ACC112 (cell line): ENCODE measurements at regions not wholly inside any gene's neighbourhood (a gene's known extent, or its start where the extent isn't known, plus 50 kb on each side); places are given as distances from the start of the nearest gene placed in this dataset.

Source experiments
- H2AFZ ChIP-seq: fragments of 200-600 bp; sonication (generic); one replicate; pipeline ENCODE4 v1.6.0; 2017; ENCODE audit warnings: antibody characterized with exemption, low read length; ENCODE audit not compliant: unreplicated experiment
- H3K27ac ChIP-seq: fragments of 200-600 bp; sonication (generic); 2 replicates; pipeline ENCODE4 v1.5.1; 2014; ENCODE audit warnings: low read depth, mild to moderate bottlenecking, antibody characterized with exemption, low read length, moderate library complexity
- H3K27me3 ChIP-seq: fragments of 200-600 bp; sonication (generic); 2 replicates; pipeline ENCODE4 v1.6.1; 2014; ENCODE audit warnings: mild to moderate bottlenecking, antibody characterized with exemption, low read length, moderate library complexity, mixed read lengths; ENCODE audit not compliant: insufficient read depth
- H3K36me3 ChIP-seq: fragments of 200-600 bp; sonication (generic); 2 replicates; pipeline ENCODE4 v1.6.1; 2016; ENCODE audit warnings: mild to moderate bottlenecking, antibody characterized with exemption, low read length, moderate library complexity, mixed read lengths; ENCODE audit not compliant: insufficient read depth
- H3K4me1 ChIP-seq: fragments of 200-600 bp; sonication (generic); one replicate; pipeline ENCODE4 v1.6.1; 2016; ENCODE audit warnings: low read length, mixed read lengths; ENCODE audit not compliant: insufficient read depth, unreplicated experiment, control insufficient read depth
- H3K4me3 ChIP-seq: fragments of 200-600 bp; sonication (generic); 2 replicates; pipeline ENCODE4 v1.5.1; 2014; ENCODE audit warnings: mild to moderate bottlenecking, low read depth, low read length
- H3K79me2 ChIP-seq: fragments of 200-600 bp; sonication (generic); one replicate; pipeline ENCODE4 v1.6.0; 2016; ENCODE audit warnings: low read length; ENCODE audit not compliant: control insufficient read depth, unreplicated experiment, insufficient read depth

DNA sequence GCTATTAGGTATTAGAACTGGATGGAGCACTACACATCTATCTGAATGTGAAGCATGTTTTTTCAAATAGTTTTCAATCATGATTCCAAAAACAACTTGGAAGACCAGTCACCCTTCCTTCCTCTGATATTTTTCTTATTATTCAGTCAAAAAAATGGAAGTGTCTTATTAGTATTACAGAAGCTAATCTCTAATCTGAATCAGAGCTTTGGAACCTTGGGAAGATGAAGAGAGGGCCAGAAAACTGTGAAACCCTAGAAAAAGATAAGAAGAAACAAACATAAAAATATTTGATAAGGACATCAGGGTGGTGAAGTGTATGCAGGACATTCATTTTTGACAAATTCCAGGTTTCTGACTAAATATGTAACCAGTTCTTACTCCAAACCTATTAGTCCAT is 166.3 kb upstream of the PRSS16 start:
- Histone ChIP-seq H3K27me3 (peaks cover 32% of the 10 kb centered on the region), H3K4me3 (no peak overlapping the region), H3K79me2 (no peaks in the 10 kb centered on the region), H3K36me3 (no peaks in the 10 kb centered on the region), H2AFZ (no peak overlapping the region), H3K4me1 (no peaks in the 10 kb centered on the region), H3K27ac (no peak overlapping the region)

DNA sequence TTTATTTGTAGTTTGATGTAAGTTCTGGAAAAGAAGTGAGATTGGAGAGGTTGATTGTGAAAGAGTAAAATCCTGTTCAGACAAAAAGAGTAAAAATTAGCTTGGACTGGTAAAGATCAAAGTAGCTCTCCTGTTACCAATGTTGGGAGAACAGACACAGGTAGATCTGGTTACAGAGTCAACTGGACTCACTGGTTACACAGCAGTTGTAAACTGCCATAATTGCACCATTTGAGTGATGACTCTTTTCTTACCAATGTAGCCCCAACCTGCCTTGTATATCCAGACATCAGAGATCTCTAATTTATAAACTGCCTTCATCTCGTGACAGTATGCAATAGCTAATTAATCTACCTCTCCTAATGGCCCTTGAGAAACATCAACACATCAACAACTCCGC is 165.6 kb upstream of the PRSS16 start:
- Histone ChIP-seq H3K4me3 (no peak overlapping the region), H3K27me3 (peaks cover 32% of the 10 kb centered on the region), H3K36me3 (no peaks in the 10 kb centered on the region), H3K27ac (no peak overlapping the region), H3K79me2 (no peaks in the 10 kb centered on the region), H3K4me1 (no peaks in the 10 kb centered on the region), H2AFZ (no peak overlapping the region)

DNA sequence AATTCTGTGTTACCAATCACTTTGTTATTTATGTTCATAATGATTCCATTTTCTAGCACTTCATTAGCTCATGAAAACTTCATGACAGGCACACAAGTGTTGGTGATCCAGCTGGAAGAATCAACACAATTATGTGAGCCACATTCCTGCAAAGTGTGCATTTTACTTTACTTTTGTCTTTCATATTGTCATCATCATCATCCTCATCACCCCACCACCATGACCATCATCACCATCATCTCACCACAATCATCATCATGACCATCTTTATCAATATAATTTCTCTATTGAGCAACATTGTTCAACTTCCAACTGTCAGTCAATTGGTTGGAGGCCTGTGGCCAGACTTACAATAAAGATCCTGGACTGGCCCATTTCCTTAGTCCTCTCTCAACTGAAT is 159.4 kb upstream of the PRSS16 start:
- no peak overlapping the region for H3K27ac ChIP-seq
- peaks cover 4% of the 10 kb centered on the region for H3K4me1 ChIP-seq
- H3K27me3 ChIP-seq = peaks cover 12% of the 10 kb centered on the region
- H2AFZ ChIP-seq = no peak overlapping the region
- no peak overlapping the region for H3K4me3 ChIP-seq
- H3K79me2 ChIP-seq = no peaks in the 10 kb centered on the region
- H3K36me3 ChIP-seq = no peaks in the 10 kb centered on the region

DNA sequence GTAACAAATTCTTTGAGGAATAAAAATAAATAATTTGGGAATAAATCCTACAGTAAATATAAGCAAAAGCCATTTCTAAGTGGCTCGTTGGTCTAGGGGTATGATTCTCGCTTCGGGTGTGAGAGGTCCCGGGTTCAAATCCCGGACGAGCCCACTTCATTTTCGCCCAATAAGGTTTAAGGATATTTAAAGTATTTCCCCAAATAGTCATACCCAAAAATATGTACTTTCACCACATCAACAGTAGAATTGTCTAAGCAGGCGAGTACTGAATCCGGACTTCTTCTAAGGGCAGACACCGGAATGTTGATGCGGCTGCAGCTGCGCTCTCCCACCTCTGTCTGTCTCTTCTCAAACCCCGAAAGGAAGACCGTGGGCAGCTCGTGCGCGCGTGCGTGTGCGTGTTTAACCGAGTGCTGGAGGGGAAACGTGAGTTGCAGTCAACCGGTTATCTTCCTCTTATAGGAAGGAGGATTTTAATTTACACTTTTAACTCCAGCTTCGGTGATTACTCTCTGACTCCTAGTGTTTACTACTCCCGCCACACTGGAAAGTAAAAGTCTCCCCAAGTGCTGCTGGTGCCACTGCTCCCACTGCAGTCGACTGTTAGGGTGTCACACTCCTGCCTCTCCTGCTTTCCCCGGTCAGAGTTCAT is 155.7 kb upstream of the PRSS16 start:
- Histone ChIP-seq H3K4me3 (peak overlapping the region; percentile 60), H3K4me1 (peaks cover 4% of the 10 kb centered on the region), H3K36me3 (no peaks in the 10 kb centered on the region), H2AFZ (peak overlapping the region; percentile 14), H3K27me3 (peaks cover 7% of the 10 kb centered on the region; the same call in 1 of the 2 replicates), H3K79me2 (no peaks in the 10 kb centered on the region), H3K27ac (peak overlapping the region; percentile 0; the same call in 1 of the 2 replicates)

DNA sequence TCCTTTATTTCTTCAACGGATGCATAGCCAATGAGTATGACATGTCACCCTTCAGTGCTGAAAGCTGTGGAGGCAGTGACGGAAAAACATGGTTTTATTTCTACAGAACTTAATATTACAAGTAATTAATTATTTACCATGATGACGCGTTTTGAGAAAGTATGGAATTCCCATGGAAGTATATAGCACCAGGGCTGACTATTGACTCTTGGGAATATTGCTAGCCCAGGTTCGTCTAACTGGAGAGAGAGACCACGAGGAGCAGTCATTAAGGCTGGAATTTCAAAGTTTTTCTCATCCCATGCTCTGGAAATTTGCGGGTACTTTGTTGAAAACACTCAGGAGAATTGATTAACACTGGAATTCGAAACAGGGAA is 155.2 kb upstream of the PRSS16 start:
- Histone ChIP-seq H3K4me3 (peak overlapping the region; percentile 60), H3K36me3 (no peaks in the 10 kb centered on the region), H3K27me3 (peaks cover 7% of the 10 kb centered on the region; the same call in 1 of the 2 replicates), H3K27ac (peak overlapping the region; percentile 0; the same call in 1 of the 2 replicates), H3K4me1 (peaks cover 4% of the 10 kb centered on the region), H2AFZ (peak overlapping the region; percentile 14), H3K79me2 (no peaks in the 10 kb centered on the region)

DNA sequence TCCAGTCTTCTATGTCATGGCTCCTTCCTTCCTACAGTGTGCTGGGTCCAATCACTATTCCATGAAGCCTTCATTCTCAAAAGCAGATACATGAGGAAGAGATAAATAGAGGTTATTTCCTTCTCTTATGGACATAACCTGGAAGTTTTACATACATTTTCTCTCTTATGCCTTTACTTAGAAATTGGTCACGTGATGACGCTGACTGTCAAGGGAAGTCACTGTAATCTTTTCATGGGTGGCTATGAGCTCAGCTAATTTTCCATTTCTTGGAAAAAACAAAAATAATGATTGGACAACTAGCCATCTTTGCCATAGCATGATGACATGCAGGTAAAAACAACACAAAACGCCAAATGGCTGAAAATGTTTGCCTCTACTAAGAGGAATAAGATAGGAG is 151.6 kb upstream of the PRSS16 start:
- no peaks in the 10 kb centered on the region for H3K79me2 ChIP-seq
- H3K4me3 ChIP-seq = peak overlapping the region; percentile 88; the same call in 1 of the 2 replicates
- no peaks in the 10 kb centered on the region for H3K36me3 ChIP-seq
- H2AFZ ChIP-seq = no peak overlapping the region
- H3K27ac ChIP-seq = no peak overlapping the region
- peaks cover 4% of the 10 kb centered on the region for H3K4me1 ChIP-seq
- no peaks in the 10 kb centered on the region for H3K27me3 ChIP-seq

DNA sequence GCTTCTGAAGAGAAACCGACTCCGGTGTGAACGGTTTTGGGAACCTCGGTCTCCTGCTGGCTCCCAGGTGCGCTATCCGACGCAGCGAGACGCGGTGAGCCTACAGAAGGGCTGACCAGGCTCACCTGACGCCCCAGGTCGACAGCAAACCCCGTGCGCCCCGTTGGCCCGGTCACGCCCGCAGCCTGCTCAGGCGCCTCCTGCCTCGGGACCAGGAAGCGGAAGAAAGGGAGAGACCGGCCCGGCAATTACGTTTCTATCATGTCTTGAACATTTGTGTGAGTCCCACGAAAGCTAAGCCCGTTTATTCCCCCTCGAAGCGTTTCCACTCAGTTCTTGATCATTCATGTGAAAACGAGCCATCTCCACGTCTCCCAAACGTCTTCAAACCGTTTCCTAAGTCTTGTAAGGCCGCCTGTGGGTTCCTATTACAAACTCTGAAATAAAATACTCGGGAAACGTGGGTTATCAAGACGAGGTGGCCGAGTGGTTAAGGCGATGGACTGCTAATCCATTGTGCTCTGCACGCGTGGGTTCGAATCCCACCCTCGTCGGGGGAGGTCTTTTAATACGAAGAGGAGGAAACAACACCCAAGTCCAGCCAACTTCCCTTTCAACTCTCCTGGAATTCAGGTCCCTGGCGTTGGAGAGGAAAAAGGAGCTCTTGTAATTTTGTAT is 150.5 kb upstream of the PRSS16 start:
- Histone ChIP-seq H3K4me3 (peak overlapping the region; percentile 88), H3K27me3 (no peaks in the 10 kb centered on the region), H3K27ac (peak overlapping the region; percentile 67), H3K4me1 (peaks cover 4% of the 10 kb centered on the region), H3K79me2 (no peaks in the 10 kb centered on the region), H3K36me3 (no peaks in the 10 kb centered on the region), H2AFZ (peak overlapping the region; percentile 94)

DNA sequence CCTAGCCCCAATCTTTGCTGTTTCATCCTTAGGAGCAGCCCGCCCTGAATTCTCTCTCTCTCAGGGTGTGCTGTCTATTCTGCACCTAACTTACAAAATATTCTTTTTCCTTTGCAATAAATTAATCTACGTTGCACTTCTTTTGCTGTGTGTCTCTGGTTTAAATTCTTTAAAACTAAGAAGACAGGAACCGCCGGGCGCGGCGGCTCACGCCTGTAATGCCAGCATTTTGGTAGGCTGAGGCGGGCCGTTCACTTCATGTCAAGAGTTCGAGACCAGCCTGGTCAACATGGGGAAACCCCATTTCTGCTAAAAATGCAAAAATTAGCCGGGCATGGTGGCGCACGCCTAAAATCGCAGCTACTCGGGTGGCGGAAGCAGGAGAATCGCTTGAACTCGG is 148.5 kb upstream of the PRSS16 start:
- no peak overlapping the region for H3K27ac ChIP-seq
- H2AFZ ChIP-seq = no peak overlapping the region
- H3K79me2 ChIP-seq = no peaks in the 10 kb centered on the region
- no peak overlapping the region for H3K4me3 ChIP-seq
- no peaks in the 10 kb centered on the region for H3K4me1 ChIP-seq
- no peaks in the 10 kb centered on the region for H3K27me3 ChIP-seq
- no peaks in the 10 kb centered on the region for H3K36me3 ChIP-seq

DNA sequence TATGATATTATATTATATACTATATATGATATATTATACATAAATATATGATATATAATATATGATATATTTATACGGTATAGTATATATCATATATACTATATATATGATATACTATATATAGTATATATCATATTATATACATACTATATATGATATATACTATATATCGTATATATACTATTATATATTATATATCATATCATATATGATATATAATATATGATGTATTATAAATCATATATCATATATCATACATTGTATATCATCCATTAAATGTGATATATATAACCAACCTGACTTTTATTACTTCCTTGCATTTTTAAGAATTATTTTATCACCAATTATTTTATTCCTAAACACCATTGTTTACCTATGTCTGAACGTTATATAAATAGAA is 146.6 kb upstream of the PRSS16 start:
- Histone ChIP-seq H3K4me1 (no peaks in the 10 kb centered on the region), H3K27ac (no peak overlapping the region), H3K79me2 (no peaks in the 10 kb centered on the region), H3K27me3 (no peaks in the 10 kb centered on the region), H3K36me3 (no peaks in the 10 kb centered on the region), H3K4me3 (no peak overlapping the region), H2AFZ (no peak overlapping the region)

DNA sequence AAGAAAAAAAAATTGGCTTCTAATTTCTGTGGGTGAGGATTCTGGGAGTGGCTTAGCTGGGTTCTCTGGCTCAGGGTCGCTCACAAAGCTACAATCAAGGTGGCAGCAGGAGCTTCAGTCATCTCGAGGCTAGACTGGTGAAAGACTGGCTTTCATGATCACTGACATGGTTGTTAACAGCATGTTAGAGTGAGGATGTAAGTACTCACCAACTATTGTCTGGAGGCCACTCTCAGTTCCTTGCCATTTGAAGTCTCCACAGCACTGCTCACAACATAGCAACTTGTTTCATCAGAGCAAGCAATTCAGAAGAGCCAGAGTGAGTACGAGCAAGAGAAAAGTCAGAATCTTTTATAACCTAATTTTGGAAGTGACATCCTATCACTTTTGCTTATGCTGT is 145.7 kb upstream of the PRSS16 start:
- H3K27ac ChIP-seq = no peak overlapping the region
- no peak overlapping the region for H2AFZ ChIP-seq
- no peaks in the 10 kb centered on the region for H3K79me2 ChIP-seq
- H3K36me3 ChIP-seq = no peaks in the 10 kb centered on the region
- no peaks in the 10 kb centered on the region for H3K4me1 ChIP-seq
- H3K27me3 ChIP-seq = no peaks in the 10 kb centered on the region
- H3K4me3 ChIP-seq = no peak overlapping the region

DNA sequence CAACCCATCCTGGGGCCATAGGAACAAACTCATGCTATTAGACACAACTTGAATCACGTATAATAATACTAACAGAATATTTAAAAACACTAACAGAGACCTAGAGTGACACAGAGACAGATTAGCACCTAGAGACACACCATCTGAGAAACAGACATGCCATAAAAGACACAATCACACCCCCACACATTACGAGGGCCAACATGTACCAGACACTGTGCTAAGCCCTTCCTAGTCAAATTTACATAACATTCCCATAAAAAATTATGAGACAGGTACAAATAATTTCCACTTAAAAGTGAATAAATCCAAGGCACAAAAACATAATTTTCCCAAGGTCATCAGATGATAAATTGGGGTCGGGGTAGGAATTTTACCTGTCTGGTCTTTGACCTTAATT is 141.1 kb upstream of the PRSS16 start:
- H3K36me3 ChIP-seq = no peaks in the 10 kb centered on the region
- H3K79me2 ChIP-seq = no peaks in the 10 kb centered on the region
- H3K27me3 ChIP-seq = no peaks in the 10 kb centered on the region
- no peak overlapping the region for H2AFZ ChIP-seq
- no peak overlapping the region for H3K27ac ChIP-seq
- no peaks in the 10 kb centered on the region for H3K4me1 ChIP-seq
- no peak overlapping the region for H3K4me3 ChIP-seq
